GM12874 (cell line): ENCODE measurements at regions not wholly inside any gene's neighbourhood (a gene's known extent, or its start where the extent isn't known, plus 50 kb on each side); places are given as distances from the start of the nearest gene placed in this dataset.

Experiments
- CTCF ChIP-seq: IDR thresholded peaks from 2 replicates; pipeline ENCODE4 v1.5.1; 2011; ENCODE audit warnings: low read depth, mild to moderate bottlenecking, control low read depth, low read length, moderate library complexity; ENCODE audit not compliant: insufficient read depth

DNA sequence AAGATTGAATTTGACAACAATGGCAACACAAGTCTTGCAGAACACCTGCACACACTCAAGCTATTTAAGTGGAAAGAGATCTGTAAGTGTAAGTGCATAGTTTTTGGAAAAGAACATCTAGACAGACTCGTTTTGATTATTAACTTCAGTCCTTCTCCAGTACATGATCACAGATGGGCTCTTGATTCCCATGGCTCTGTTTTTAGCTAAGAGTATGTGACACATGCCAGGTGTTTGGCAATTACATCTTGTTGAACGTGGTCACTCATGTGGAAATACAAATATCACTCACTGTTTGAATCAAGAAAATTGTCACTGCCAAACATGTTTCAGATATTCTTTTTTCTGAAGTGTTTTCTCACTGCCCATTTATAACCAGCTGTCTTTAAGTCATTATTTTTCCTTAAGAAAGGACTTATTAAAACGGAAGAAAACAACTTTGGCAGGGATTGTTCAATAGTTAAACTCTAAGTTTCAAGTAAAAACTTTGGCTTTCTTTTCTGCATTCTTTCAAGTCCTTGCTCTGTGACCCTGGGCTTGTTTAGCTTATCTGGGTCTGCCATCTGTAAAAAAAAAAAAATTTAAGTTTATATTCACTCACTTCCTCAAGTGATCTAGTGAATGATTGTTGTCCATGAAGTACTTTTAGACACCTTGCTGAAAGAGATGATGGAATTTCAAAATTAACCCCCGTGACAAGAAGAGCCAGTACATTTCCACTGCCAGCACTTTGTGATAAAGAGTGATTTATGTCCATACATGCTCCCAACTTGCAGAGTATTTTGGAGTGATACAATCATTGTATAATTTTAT, 125.4 kb downstream of the ATXN3L start:
- TF ChIP-seq CTCF = no peak

DNA sequence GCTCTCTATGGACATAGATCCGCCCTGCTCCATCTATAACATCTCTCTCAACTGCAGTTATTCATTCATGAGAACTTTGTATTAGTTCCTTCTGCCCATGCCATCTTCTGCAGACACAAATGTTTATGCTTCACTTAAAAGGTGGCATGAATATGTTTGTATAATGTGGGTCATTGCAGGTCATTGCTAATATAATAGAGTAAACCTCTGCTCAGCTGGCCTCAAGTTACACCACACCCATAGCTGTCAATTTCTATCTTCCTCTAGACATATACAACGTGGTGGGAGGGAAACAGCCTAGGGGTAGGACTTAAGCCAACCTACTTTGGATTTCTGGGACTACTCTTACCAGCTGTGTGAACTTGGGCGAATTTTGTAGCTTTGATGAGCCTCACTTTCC, 129.8 kb downstream of the ATXN3L start:
- no peak for TF ChIP-seq CTCF

DNA sequence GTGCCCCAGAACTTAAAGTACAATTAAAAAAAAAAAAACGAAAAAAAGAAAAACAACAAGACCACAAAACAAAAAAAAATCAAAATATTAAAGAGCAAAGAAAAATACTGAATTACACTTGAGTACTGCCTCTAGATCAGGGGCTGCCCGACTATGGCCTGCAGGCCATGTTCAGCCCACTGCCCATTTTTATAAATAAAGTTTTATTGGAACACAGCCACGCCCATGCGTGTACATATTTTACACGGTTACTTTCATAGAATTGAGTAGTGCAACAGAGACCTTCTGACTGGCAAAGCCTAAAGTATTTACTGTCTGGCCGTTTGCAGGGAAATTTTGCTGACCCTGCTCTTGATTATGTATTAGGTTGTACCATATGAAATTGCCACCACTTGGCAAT, 130.5 kb downstream of the ATXN3L start:
- TF ChIP-seq CTCF = no peak

- TF ChIP-seq CTCF = no peak
Observed at GRCh38 chrX:13188731-13189309, 131.0 kb downstream of the ATXN3L start.

- no peak for TF ChIP-seq CTCF
Observed at GRCh38 chrX:13180807-13181206, 136.4 kb upstream of the FAM9C start.

DNA sequence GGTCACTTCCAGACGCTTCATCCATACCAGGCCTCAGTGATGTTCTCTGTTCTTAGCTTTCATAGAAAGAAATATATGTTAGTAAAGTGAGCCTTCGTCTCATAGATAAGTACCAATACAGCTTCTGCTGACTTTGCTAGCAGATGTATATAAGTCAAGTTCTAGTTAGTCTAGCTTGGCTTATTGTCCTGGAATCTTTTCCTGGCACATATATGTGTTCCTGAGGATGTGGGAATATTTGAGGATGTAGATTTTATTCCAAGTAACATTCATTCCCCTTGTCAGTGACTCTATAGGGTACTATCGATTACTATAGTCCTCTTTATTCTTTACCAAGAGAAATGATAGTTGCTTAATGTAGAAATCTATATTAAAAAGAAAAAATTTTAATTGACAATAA, 135.2 kb upstream of the FAM9C start:
- TF ChIP-seq CTCF = no peak

DNA sequence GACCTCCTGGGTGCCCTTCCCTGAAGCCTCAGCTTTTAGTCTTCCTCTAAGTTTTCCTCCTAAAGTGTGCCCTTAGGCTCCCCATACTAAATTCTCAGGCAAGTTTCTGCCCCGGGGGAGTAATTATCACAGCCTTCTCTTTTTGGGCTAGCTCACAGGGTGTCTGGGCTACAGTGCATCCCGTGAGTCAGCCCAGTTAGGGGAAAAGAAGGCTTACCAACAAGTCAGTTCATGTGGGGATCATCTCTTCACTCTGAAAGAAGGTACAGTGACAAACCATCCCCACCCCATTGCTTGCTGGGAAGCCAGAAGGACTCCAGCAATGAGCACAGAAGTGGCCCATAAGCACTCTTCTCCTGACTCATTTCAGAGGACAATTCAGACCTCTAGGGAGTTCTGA, 134.7 kb upstream of the FAM9C start:
- no peak for TF ChIP-seq CTCF
